A204.1 (cell line): ENCODE measurements at regions not wholly inside any gene's neighbourhood (a gene's known extent, or its start where the extent isn't known, plus 50 kb on each side); places are given as distances from the start of the nearest gene placed in this dataset.

ENCODE experiments used
- FAIRE-seq: peaks from 2 replicates; lab custom pipeline; 2012; peaks lifted over from hg19 to GRCh38; lab: Jason Lieb, UNC

DNA sequence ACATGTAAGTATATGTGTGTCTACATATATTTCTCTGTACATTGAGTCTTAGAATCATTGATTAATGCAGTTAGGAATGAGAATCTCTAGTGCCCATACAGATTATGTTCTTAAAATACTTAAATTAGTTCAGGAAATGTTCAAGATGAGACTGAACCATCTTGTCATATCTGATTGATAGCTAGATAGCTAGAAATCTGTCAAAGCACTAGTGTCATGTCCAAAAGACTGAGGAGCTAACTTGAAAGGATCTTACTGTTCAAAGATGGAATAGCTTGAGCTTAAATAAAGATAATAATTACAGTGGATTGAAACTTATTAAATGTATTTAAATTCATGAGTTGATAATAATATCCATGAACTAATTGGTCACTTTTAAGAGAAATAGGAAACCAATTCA lies 191.7 kb upstream of the TCF21 start:
- FAIRE-seq = no peak

DNA sequence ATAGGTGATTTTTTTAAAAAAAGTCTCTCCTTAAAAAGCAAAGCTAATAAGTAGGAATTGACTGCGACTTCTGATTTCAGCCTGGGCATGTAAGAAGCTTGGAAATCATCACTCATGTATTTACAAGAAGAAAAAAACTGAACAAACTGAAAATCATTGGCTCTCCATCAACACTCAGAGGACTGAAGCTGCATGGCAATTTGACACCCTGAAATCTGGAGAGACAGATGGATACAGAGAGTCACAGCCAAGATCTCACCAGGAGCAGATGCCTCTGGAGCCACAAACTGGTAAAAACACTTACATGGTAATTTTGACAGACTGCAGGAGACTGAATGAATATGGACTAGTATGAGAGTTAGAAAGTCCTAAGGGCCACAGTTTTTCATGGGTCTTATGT lies 191.2 kb upstream of the TCF21 start:
- no peak for FAIRE-seq

DNA sequence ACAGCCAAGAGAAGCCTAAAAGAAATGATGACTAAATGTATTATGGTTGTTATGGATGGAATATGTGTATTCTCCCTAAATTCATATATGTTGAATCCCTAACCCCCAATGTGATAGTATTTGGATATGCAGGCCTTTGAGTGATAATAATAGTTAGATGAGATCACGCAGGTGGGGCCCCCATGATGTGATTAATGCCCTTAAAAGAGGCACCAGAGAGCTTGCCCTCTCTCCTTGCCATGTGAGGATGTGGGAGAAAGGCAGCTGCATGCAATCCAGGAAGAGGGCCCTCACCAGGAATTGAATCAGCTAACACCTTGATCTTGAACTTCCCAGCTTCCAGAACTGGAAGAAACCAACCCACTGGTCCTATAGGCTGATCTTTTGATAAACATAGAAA lies 190.6 kb upstream of the TCF21 start:
- FAIRE-seq = no peak

DNA sequence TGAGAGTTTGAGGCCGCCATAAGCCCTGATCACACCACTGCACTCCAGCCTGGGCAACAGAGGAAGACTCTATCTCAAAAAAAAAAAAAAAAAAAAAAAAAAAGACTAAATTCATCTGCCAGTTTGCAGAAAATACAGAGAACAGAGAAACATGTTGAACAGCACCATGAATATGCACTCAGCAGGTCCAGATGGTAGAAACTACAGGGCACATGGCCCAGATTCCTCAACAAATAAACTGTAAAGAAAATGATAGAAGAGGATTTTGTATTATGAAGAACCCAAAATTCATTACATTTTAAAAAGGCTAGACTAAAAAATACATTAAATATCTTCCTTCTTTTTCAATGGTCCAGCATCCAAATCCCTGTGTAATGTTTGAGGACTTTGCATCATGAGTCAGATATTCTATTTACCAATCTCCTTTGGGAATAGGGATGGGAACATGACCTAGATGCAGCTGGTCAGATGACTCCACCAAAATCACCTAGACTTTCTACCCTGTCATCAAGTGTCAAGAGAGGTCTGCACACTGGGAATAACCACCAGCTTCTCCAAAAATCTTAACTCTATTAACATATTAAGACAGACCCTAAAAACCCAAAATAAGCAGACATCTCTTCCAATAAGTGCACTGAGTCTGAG lies 189.1 kb upstream of the TCF21 start:
- no peak for FAIRE-seq

DNA sequence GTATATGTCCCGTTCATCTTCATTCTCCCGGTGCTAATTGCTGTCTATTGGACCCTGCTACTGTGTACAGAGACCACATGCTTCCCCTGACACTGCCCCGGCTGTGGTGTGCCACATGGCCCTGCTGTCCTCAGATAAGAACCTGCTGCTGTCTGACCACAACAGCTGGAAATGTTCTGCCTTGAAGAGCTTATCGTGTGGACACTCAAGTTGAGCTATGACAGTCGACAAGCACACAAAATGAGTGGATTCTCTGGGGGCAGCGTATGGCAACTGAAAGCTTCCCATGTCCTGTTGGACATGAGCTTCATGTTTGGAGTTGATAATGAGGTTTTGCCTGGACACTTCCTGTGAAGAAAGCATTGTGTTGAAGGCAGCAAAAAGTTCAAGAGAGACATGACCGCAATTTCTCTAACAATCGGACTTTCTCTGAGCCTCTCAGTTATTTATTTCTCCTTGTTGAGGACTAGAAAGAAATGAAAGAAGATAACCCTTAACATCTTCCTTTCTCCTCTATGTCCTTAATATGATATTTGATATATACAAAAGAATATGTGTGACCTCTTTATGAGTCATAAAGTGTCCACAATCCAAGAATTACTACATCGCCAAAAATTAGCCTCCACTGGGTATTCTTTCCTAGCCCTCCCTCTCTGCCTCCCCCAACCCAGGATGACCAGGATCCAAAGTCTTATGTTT lies 187.1 kb upstream of the TCF21 start:
- no peak for FAIRE-seq

DNA sequence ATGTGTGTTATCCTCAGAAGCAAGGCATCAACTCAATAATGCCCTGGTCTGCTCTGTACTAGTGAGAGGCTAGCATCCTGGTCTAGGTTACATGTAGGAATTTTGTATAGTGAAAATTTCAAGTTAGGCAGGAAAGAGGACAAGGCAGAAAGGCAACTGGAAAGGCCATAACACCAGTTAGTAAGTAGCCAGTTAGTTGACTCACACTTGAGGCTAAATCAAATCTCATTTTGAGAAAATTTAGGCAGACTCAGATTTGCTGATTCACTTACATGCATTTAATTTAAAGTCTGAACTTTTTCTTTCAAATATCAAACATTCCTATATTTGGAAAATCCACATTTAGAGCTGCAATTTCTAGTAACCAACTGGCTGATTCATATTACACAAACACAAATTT lies 184.5 kb upstream of the TCF21 start:
- FAIRE-seq = no peak

DNA sequence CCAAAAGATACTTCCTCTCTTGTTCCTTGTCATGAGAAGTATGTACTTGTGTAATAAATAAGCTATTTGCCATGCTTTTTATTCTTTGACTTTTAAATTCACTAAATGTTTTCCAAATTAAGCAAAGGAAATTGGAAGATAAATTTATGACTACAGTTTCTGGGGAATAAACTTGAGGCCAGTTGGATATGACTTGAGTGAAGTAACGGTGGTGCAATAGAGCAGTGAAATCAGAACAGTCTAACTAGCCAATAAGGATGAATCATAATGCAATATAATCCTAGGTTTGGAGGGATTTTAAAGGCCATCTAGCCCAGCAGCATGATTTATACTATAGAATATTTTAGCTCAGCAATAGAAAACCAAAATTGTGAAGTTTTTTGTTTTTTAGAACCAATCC lies 183.8 kb upstream of the TCF21 start:
- FAIRE-seq = no peak

DNA sequence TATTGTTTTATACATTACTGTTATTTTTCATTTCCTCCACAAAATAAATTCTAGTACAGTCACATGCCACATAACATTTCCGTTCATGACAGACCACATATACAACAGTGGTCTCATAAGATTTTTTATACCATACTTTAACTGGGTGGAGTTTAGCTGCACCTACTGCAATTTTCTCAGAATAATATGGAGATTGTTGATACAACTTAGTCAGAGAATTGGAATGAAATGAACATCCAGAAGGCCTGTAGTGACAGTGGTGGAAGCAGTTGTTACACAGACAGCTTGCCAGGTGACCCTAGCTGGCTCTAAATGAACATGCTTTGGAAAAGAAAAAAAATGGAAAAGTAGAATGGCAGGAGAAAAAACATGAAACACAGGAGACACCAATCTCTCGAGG lies 183.2 kb upstream of the TCF21 start:
- FAIRE-seq = no peak

DNA sequence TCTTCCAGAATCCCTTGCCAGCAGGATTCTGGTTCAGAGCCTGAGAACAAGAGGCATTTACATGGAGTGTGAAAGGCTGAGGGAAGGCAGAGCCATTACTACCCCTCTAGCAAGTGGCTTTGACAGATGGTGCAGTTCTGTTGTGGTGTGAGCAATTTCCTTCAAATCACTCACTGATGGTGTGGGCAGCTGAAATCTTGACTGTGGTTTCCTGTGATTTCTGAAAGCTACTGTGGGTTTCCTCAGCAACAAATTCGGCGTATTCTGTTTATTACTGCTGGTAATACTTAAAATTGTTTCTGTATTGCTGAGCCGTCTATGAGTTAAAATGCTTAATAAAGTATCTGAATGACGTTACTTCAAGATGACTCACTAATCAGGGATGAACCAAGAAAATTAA lies 181.5 kb upstream of the TCF21 start:
- no peak for FAIRE-seq

DNA sequence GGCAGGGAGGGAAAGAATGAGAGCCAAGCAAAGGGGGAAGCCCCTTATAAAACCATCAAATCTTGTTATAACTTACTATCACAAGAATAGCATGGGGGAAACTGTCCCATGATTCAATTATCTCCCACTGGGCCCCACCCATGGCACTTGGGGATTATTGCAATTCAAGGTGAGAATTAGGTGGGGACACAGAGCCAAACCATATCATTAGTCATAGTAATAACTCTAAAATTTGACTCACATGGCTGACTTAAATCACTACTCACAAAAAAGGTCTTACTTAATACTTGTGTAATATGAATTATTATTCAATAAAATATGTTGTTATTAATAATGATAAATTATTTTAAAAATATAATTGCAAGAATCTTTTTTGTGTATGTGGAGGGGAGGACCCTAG lies 178.1 kb upstream of the TCF21 start:
- FAIRE-seq = no peak

DNA sequence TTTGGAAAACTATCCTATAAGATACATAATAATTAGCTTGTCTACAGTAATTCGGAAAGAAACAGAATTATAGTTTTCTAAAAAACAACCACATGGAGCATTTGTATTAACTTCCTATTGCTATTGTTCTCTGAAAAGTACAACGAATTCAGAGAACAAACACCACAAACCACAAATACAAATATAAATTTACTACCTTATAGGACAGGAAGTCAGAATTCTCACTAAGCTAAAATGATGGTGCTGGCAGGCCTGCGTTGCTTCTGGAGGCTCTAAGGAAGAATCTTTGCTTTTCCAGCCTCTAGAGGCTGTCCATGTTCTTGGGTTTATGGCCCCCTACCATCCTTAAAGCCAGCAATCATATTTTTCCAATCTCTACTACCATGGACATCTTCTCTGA lies 173.6 kb upstream of the TCF21 start:
- FAIRE-seq = no peak

DNA sequence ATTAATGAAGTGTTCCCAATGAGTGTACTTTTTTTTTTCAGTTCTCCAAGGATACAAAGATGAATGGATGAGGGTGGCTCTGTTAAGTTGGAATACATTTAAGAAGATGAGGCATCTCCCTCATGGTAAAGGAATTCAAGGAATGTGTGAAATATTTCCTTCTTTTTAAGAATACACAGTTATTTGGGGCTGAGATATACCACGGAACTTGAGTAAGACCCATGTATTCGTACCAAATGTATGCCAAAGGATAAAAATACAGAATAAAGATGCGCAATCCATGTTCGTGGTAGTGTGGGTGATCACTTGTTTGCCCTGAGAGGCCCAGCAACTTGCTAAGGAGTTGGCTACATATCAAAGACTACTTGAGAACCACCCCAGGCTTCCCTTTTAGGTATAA lies 164.2 kb upstream of the TCF21 start:
- no peak for FAIRE-seq

DNA sequence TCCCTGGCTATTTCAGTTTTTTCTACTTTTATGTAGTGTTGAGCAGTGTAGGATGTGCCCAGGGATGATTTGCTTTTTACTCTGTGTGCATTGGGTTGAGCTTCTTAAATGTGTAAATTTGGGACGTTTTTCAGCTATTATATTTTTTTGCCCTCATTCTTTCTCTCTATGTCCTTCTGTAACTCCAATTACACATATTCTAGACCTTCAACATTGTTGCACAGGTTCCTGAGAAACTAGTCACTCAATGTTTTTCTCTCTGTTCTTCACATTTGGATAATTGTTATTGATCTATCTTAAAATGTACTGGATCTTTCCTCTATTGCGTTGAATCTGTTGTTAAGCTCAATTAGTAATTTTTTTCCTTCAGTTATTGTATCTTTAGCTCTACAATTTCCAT lies 162.7 kb upstream of the TCF21 start:
- FAIRE-seq = no peak

DNA sequence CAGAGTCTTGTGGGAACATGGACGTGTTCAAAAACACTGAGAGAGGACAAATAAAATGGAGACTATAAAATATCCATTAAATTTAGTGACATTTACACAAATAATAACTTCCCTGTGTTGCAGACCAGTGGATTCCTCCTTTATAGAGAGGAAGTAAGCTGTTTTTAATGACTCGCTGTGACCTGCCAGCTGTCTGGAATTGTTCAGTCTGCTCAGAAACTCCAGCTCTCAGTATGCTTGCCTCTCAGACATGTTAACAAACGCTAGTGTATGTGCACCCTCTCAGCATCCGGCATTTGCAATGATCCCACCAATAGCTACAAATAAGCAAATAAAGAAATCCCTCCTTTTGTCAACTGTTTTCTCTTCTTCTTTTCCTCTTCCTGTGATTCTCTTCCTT lies 158.0 kb upstream of the TCF21 start:
- no peak for FAIRE-seq

DNA sequence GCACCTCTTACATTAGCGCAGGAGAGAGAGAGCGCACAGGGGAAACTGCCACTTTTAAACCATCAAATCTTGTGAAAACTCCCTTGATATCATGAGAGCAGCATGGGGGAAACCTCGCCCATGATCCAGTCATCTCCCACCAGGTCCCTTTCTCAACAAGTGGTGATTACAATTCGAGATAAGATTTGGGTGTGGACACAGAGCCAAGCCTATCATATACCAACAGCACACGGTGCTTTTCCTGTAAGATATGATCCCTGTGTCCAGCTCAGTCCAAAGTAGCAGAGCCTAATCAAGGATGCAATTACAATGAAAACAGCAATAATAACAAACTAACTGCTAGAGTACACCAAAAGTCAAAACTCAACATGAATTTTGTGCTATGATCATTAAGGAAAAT lies 148.7 kb upstream of the TCF21 start:
- FAIRE-seq = no peak

DNA sequence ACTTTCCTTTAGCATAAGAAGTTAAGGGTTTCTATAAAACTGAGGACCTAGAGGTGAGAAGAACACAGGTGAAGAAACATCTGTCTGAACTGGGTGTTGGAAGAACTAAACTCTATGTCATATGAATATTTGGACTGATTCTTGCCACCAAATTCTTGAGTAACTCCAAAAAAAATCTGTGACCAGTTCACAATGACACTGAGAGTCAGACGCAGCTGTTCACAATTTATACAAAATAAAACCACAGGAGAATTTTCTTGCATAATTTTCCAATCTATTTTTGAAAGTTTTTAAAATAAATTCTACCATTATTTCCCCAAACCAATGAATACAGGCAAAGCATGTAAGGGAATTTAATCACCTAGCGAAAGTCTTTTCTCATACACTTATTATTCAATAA lies 148.1 kb upstream of the TCF21 start:
- no peak for FAIRE-seq

DNA sequence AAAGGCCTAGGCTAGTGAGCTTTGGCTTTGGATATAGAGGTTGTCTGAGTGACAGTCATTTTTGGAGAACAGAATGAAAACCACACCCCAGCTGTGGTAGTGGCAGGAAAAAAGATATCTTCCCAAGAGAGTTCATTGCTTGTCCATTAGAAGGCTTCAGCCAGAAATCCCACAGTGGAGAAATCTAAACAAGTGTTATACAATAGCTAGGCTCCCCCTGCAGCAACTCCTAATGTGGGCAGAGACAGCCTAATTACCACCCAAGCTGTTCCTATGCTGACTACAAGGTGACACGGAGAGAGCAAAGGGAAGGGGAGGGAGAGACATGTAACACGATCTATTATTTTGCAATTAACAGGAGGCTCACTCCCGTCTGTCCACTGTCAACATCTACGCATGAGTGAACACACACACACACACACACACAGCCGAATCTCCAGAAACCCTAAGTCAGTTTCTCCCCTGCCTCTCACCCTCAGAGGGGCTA lies 147.5 kb upstream of the TCF21 start:
- no peak for FAIRE-seq

DNA sequence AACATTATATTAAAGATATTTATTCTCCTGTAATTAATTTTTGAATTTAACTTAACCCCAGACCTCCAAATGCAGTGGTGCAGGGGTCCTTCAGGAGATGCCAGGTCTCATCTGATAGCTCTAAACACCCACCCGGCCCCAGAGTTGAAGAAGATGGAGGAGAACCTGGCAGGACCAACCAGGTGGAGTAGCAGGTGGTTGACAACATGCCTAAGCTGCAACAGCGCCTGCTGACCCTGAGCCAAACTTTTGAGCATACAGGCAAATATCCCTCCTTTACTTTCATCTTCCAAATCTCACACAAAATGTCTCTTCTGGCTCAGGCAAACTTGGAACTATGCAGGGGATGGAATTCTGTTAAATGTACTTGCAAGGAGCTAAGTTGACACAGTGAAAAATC lies 145.3 kb upstream of the TCF21 start:
- FAIRE-seq = no peak

DNA sequence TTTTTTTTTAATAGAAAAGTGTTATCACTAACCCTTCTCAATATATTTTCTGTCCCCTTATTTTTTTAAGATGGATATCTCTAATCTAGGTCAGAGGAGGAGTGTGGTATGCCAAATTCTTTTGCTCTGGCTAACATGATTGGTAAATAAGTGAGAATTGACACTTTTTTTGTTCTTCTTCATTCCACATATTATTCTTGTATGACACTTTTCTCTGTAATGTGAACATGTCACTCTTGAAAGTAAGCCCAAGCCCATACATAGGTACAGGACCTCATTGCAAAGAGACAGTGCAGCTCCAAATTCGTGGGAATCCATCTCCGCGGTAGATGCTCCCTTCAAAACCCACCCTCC lies 142.5 kb upstream of the TCF21 start:
- FAIRE-seq = no peak

DNA sequence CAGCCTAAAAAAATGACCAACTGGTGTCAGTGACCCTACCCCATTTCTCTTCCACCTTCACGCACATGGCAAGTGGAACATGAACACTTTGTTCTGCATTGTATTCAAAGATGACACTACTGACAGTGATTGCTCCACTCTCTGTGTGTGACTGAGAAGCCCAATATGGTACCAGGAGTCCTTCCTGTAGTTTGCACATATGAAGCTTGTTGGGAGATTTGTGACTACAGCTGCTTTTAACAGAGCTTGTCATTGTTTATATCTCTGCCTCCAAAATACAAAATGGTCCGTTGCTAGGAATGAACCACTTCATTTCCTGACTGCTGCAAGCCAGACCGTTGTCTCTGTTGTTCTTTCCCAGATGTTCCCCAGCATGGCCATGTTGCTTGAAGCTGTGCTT lies 140.3 kb upstream of the TCF21 start:
- no peak for FAIRE-seq

DNA sequence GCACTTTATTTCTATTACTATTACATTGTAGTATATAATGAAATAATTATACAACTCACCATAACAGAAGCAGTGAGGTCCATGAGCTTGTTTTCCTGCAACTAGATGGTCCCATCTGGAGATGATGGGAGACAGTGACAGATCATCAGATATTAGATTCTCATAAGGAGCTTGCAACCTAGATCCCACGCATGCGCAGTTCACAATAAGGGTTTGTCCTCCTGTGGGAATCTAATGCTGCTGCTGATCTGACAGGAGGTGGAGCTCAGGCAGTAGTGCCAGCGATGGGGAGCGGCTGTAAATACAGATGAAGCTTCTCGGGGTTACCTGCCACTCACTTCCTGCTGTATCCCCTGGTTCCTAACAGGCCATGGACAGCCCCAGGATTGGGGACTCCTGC lies 139.5 kb upstream of the TCF21 start:
- FAIRE-seq = no peak

DNA sequence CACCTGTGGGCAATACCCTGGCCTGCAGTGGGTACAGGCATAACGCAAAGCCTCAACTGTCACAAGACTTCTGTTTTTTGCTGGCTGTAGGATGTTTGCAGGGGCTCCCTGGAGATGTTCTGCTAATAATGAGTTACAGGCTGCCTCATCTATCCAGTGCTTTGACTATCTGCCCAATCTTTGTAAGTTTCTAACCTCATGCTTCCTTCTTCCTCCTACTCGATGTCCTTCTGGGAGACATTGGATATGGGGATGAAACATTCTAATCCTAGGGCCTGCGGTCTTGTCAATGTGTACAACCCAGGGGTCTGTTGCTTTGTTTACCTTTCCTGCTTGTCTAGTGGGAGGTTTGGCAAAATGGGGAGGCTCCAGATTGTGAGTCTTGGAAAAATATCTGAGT lies 136.8 kb upstream of the TCF21 start:
- FAIRE-seq = no peak

DNA sequence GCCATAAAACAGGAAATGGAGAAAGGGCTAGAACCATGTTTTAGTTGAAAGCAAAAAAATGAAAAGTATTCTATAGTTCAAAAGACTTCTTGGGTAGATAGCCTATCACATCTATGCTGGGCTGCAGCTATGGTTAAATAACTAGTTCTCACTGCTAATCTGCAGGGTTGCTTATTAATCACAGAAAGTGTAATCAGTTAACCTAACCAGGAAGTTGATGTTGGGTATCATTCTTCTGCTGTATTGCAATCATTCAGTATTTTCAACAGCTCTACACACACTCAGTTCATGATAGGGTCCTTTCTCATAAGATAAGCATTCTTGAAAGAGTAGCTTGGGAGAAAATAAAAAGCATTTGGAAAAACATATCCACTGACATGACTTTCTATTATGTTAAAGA lies 135.2 kb upstream of the TCF21 start:
- FAIRE-seq = no peak

DNA sequence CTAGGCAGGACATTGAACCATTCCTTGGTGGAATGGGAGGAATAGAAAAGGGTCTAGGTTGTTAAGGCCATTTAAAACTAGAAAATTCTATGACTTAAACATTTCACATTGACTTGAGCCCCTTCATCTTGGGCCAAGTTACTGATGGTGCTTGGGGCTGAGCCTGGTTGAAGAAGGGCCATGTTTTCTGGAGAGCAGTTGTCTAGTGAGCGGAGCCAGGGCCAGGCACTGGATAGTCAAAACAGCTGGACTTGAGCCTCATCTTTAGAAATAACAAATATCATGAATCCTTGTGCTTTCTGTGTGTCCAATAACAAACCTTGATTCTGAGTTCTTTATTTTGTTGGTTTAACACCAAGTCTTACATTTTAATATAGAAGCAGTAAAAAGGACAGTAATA lies 134.6 kb upstream of the TCF21 start:
- FAIRE-seq = no peak
